Transverse colon (tissue), 4 donors: ENCODE measurements at regions not wholly inside any gene's neighbourhood (a gene's known extent, or its start where the extent isn't known, plus 50 kb on each side); places are given as distances from the start of the nearest gene placed in this dataset.
"Not testable (repeated sequence)": the region's sequence is repeated elsewhere in the genome, so short reads cannot be mapped to it uniquely, and the experiment has no call there.

Source experiments
- DNase-seq: peaks from one replicate; pipeline ENCODE4 v3.0.0-alpha.2; 2019
- H3K27ac ChIP-seq, 4 donors: fragments of 200-600 bp; sonication (generic); 2 replicates each; pipeline ENCODE4 v1.5.1; 2016 to 2018; ENCODE audit warnings: inconsistent platforms in 4 of 4
- H3K27me3 ChIP-seq: fragments of 200-600 bp; sonication (generic); 2 replicates; pipeline ENCODE4 v1.5.1; 2017; ENCODE audit warnings: inconsistent platforms
- H3K36me3 ChIP-seq, 4 donors: fragments of 200-600 bp; sonication (generic); 2 replicates each; pipeline ENCODE4 v1.5.1; 2017 to 2019; ENCODE audit warnings: inconsistent platforms in 4 of 4
- H3K4me1 ChIP-seq, 4 donors: fragments of 200-600 bp; sonication (generic); 2 replicates each; pipeline ENCODE4 v1.5.1; 2017 to 2020; ENCODE audit warnings: inconsistent platforms in 4 of 4
- H3K4me3 ChIP-seq, 4 donors: fragments of 200-600 bp; sonication (generic); 1 replicate in 1 of 4; 2 replicates in 3 of 4; pipeline versions ENCODE4 v1.5.1 to v1.6.1; 2017 to 2019; ENCODE audit warnings: inconsistent platforms in 4 of 4
- H3K9me3 ChIP-seq, 2 donors: fragments of 200-600 bp; sonication (generic); 2 replicates each; pipeline ENCODE4 v1.5.1; 2017 to 2019; ENCODE audit warnings: inconsistent platforms in 2 of 2
- EP300 ChIP-seq: sonication (generic); formaldehyde crosslinking; IDR thresholded peaks from one replicate; pipeline ENCODE4 v1.6.1; 2017; ENCODE audit warnings: antibody characterized with exemption, low read depth
- POLR2A ChIP-seq: fragments of 450-650 bp; IDR thresholded peaks from one replicate; pipeline ENCODE4 v1.6.1; 2016; ENCODE audit warnings: antibody characterized with exemption, mild to moderate bottlenecking, moderate library complexity
- POLR2AphosphoS5 ChIP-seq, 3 donors: sonication (generic); formaldehyde crosslinking; IDR thresholded peaks; one replicate each; pipeline ENCODE4 v1.6.1; 2016; ENCODE audit warnings: antibody characterized with exemption in 3 of 3
- WGBS, 2 donors: methylation state at CpG; one replicate each; pipeline ENCODE4 v1.1.5; 2018; ENCODE audit warnings: low coverage in 1 of 2; 5-methylcytosine and 5-hydroxymethylcytosine counted together
- in situ Hi-C, 4 donors: fragments of 200-750 bp; cut with MboI; loops; one replicate each; pipeline versions ENCODE4 v1.15.0 to v1.15.1; 2017; ENCODE audit warnings: low sequenced_read_pairs in 3 of 4, low pct_ligation_motif_present in 1 of 4, low pct_unique_long_range_greater_than_20kb in 1 of 4
- intact Hi-C: fragments of 100-400 bp; cut with DNase I; formaldehyde crosslinking; loops from one replicate; pipeline ENCODE4 v1.15.1; 2023; ENCODE audit warnings: low total_unique reads
- TF ChIP-seq, protein P1 (sequence below), 5 experiments: fragments of 200-600 bp in 3 of 5; fragments of 450-650 bp in 2 of 5; sonication (generic) in 3 of 5; IDR thresholded peaks; 1 replicate in 2 of 5; 2 replicates in 3 of 5; pipeline ENCODE4 v1.5.1; 2016 to 2017; ENCODE audit warnings: antibody characterized with exemption in 5 of 5, inconsistent platforms in 3 of 5, mild to moderate bottlenecking in 2 of 5, moderate library complexity in 1 of 5

DNA sequence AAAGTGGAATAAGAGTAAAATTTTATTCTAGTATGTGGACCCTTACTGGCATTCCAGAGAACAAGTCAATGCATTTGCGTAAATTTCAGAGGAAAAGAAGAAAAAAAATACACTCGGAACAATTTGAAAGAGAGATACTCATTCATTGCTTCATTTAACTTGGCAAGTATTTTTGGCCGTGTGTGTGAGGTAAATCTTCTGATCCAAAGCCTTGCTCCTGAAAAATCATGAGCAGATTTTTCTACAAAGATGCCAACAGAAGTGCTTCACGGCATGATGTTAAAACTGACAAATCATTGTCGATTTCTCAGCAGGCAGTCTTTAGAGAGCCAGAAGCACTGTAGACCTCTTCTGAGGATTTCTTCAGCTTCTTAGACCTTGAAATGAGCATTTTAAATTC is 194.0 kb downstream of the COX18 start:
- WGBS, 2 donors, result 76 to 81% methylated on average over 5 of the region's 5 CpGs
- DNase-seq, result no peak
- no peaks in the 10 kb centered on the region for H3K4me1 ChIP-seq
- intact Hi-C loops (no loop called here), in situ Hi-C loops (no loop called here)
- H3K4me3 ChIP-seq, result no peak overlapping the region
- no peaks in the 10 kb centered on the region for H3K27me3 ChIP-seq
- H3K9me3 ChIP-seq, result no peaks in the 10 kb centered on the region
- no peak overlapping the region for H3K27ac ChIP-seq
- TF ChIP-seq, protein P1, sequence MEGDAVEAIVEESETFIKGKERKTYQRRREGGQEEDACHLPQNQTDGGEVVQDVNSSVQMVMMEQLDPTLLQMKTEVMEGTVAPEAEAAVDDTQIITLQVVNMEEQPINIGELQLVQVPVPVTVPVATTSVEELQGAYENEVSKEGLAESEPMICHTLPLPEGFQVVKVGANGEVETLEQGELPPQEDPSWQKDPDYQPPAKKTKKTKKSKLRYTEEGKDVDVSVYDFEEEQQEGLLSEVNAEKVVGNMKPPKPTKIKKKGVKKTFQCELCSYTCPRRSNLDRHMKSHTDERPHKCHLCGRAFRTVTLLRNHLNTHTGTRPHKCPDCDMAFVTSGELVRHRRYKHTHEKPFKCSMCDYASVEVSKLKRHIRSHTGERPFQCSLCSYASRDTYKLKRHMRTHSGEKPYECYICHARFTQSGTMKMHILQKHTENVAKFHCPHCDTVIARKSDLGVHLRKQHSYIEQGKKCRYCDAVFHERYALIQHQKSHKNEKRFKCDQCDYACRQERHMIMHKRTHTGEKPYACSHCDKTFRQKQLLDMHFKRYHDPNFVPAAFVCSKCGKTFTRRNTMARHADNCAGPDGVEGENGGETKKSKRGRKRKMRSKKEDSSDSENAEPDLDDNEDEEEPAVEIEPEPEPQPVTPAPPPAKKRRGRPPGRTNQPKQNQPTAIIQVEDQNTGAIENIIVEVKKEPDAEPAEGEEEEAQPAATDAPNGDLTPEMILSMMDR (IDR thresholded peaks at IDR 0.05), result no peak
- TF ChIP-seq EP300 (no peak), POLR2A (no peak), POLR2AphosphoS5 (IDR thresholded peaks at IDR 0.05) (no peak)
- no peaks in the 10 kb centered on the region for H3K36me3 ChIP-seq

DNA sequence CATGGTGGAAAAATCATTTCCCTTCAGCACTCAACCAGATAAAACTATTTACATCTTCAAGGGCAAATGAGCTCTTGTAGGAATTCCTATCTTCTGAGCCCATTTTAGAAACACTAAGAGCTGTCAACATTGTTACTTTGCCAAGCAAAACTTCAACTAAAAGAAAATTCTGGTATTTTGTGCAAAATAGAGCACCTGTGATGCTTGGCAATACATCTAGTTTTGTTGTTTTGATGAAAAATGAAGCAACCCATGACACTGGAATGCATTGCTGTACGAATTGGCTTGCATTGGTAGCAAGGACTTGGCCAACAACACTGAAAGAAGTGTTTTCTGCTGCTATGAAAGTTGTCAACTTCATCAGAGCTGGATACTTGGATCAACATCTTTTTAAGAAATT is 194.4 kb downstream of the COX18 start:
- in situ Hi-C loops (no loop called here), intact Hi-C loops (no loop called here)
- no peak for DNase-seq
- Histone ChIP-seq H3K27me3 (no peaks in the 10 kb centered on the region), H3K4me3 (no peak overlapping the region), H3K36me3 (no peaks in the 10 kb centered on the region), H3K9me3 (no peaks in the 10 kb centered on the region), H3K4me1 (no peaks in the 10 kb centered on the region), H3K27ac (no peak overlapping the region)
- WGBS, 2 donors, result 25 to 26% methylated on average over 1 of the region's 1 CpG
- TF ChIP-seq, protein P1 (IDR thresholded peaks at IDR 0.05), result no peak

DNA sequence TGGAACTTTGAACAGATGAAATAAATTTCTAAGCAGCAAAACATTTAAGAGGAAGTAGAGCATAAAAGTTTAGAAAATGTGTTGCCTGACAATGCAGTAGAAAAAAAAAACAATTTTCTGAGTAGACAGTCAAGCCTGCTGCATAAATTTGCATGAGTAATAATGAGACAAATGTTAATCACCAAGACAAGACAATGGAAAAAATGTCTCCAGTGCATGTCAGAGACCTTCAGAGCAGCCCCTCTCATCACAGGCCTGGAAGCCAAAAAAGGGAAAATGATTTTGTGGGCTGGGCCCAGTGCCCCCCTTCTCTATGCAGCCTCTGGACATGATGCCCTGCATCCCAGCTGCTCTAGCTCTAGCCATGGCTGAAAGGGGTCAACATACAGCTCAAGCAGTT is 204.6 kb downstream of the COX18 start:
- DNase-seq, result no peak
- peaks cover 0 to 5% of the 10 kb centered on the region in 2 donors for H3K9me3 ChIP-seq
- H3K27ac ChIP-seq, result no peak overlapping the region
- H3K4me3 ChIP-seq, result no peak overlapping the region
- intact Hi-C loops (no loop called here), in situ Hi-C loops (no loop called here)
- TF ChIP-seq, protein P1 (IDR thresholded peaks at IDR 0.05), result no peak
- TF ChIP-seq POLR2AphosphoS5 (IDR thresholded peaks at IDR 0.05), result no peak
- TF ChIP-seq EP300, result no peak
- no peak for TF ChIP-seq POLR2A
- H3K36me3 ChIP-seq, result no peaks in the 10 kb centered on the region
- H3K27me3 ChIP-seq, result no peaks in the 10 kb centered on the region
- no peaks in the 10 kb centered on the region for H3K4me1 ChIP-seq

DNA sequence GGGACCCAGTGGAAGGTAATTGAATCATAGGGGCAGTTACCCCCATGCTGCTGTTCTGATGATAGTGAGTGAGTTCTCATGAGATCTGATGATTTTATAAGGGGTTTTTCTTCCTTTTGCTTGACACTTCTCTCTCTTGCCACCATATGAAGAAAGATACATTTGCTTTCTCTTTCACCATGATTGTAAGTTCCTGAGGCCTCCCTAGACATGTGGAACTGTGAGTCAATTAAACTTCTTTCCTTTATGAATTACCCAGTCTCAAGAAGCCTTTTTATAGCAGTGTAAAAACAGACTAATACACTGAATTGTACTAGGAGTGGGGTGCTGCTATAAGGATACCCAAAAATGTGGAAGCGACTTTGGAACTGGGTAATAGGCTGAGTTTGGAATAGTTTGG is 205.2 kb downstream of the COX18 start:
- DNase-seq, H3K9me3 ChIP-seq, H3K27me3 ChIP-seq, H3K4me3 ChIP-seq, intact Hi-C loops, H3K36me3 ChIP-seq, H3K4me1 ChIP-seq, H3K27ac ChIP-seq, in situ Hi-C loops: not testable (repeated sequence)
- 71 to 75% methylated on average over 1 of the region's 1 CpG for WGBS, 2 donors

DNA sequence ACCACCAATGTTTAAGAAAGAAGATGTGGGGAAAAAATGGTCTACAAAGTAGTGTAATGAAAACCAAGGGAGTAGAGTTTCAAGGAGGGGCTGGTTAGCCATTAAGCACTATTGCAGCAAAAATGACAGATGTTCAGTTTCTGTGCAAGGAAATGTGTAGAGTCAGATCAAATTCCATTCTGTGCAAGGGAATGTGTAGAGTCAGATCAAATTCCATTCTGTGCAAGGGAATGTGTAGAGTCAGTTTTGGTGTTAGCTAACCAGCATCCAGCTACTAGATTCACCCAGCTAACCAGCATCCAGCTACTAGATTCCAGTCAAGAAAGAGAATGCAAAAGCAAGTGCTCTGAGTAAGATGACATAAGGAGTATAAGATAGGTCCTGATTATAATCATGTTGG is 208.8 kb downstream of the COX18 start:
- Histone ChIP-seq H3K27me3 (no peaks in the 10 kb centered on the region), H3K9me3 (no peaks in the 10 kb centered on the region), H3K36me3 (no peaks in the 10 kb centered on the region), H3K27ac (no peak overlapping the region), H3K4me3 (no peak overlapping the region), H3K4me1 (no peaks in the 10 kb centered on the region)
- intact Hi-C loops, result no loop called here
- DNase-seq, result no peak
- TF ChIP-seq, protein P1 (IDR thresholded peaks at IDR 0.05), result no peak
- no peak for TF ChIP-seq EP300
- TF ChIP-seq POLR2AphosphoS5 (IDR thresholded peaks at IDR 0.05), result no peak
- no peak for TF ChIP-seq POLR2A
- in situ Hi-C loops, result no loop called here
